Osteocyte (in vitro differentiated cells): ENCODE measurements at regions not wholly inside any gene's neighbourhood (a gene's known extent, or its start where the extent isn't known, plus 50 kb on each side); places are given as distances from the start of the nearest gene placed in this dataset.
"Not testable (repeated sequence)": the region's sequence is repeated elsewhere in the genome, so short reads cannot be mapped to it uniquely, and the experiment has no call there.

Experiments used
- DNase-seq: peaks from one replicate; pipeline ENCODE4 v3.0.0; 2021; ENCODE audit warnings: mixed read lengths; ENCODE audit not compliant: unreplicated experiment; ENCODE audit errors: extremely low spot score
- H3K27ac Mint-ChIP-seq: one replicate; pipeline ENCODE4 v1.8.0; 2021; ENCODE audit warnings: mild to moderate bottlenecking, mixed read lengths; ENCODE audit not compliant: unreplicated experiment
- H3K27me3 Mint-ChIP-seq: one replicate; pipeline ENCODE4 v1.8.0; 2021; ENCODE audit warnings: mixed read lengths; ENCODE audit not compliant: unreplicated experiment
- H3K36me3 Mint-ChIP-seq: one replicate; pipeline ENCODE4 v1.8.0; 2021; ENCODE audit warnings: mixed read lengths; ENCODE audit not compliant: unreplicated experiment
- H3K4me1 Mint-ChIP-seq: one replicate; pipeline ENCODE4 v1.8.0; 2021; ENCODE audit warnings: mixed read lengths; ENCODE audit not compliant: unreplicated experiment
- H3K4me3 Mint-ChIP-seq: one replicate; pipeline ENCODE4 v1.8.0; 2021; ENCODE audit warnings: mild to moderate bottlenecking, moderate library complexity, mixed read lengths; ENCODE audit not compliant: unreplicated experiment
- H3K9me3 Mint-ChIP-seq: one replicate; pipeline ENCODE4 v1.8.0; 2021; ENCODE audit warnings: mixed read lengths; ENCODE audit not compliant: unreplicated experiment
- TF ChIP-seq, protein P1 (sequence below): fragments of 200-600 bp; sonication (generic); IDR thresholded peaks from 2 replicates; pipeline ENCODE4 v1.5.0; 2021; ENCODE audit warnings: antibody characterized with exemption, mild to moderate bottlenecking, moderate library complexity

DNA sequence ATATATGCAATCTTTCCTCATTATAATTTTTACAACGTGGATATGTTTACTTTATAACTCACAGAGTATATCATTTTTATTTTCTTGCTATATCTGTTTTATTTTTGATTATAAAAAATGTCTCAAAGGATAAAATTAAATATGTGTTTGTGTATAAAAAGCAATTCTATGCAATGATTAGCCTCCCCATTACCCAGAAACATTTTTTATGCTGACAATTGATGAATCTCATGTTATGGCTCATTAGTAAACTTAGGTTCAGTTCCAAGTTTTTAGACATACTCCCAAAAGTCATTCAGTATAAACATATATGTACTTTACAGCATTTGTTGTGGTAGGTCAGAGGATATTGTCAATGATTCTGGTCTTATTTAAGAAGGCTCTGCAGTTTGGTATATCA is 540.1 kb upstream of the SPRY2 start:
- H3K27me3 Mint-ChIP-seq, result no peaks in the 10 kb centered on the region
- no peaks in the 10 kb centered on the region for H3K36me3 Mint-ChIP-seq
- TF ChIP-seq, protein P1, sequence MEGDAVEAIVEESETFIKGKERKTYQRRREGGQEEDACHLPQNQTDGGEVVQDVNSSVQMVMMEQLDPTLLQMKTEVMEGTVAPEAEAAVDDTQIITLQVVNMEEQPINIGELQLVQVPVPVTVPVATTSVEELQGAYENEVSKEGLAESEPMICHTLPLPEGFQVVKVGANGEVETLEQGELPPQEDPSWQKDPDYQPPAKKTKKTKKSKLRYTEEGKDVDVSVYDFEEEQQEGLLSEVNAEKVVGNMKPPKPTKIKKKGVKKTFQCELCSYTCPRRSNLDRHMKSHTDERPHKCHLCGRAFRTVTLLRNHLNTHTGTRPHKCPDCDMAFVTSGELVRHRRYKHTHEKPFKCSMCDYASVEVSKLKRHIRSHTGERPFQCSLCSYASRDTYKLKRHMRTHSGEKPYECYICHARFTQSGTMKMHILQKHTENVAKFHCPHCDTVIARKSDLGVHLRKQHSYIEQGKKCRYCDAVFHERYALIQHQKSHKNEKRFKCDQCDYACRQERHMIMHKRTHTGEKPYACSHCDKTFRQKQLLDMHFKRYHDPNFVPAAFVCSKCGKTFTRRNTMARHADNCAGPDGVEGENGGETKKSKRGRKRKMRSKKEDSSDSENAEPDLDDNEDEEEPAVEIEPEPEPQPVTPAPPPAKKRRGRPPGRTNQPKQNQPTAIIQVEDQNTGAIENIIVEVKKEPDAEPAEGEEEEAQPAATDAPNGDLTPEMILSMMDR, result no peak
- no peak for DNase-seq
- no peak overlapping the region for H3K27ac Mint-ChIP-seq
- H3K4me1 Mint-ChIP-seq, result peaks cover 21% of the 10 kb centered on the region
- no peak overlapping the region for H3K4me3 Mint-ChIP-seq
- H3K9me3 Mint-ChIP-seq, result peaks cover 3% of the 10 kb centered on the region

DNA sequence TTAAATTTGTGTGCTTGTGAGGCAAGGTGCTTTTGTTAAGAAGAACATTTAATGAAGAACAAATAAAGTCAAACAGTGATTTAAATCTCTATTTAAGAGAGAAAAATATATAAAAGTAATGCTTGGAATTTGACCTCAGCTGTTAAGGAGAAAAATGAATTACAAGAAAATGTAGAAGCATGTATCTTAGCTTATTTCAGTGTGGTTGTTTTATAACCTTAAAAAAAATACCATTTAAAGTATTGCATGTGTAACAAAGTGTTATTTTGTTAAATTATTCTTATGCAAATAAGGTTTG is 537.0 kb upstream of the SPRY2 start:
- H3K4me3 Mint-ChIP-seq, result no peak overlapping the region
- no peaks in the 10 kb centered on the region for H3K9me3 Mint-ChIP-seq
- TF ChIP-seq, protein P1, result no peak
- DNase-seq, result no peak
- H3K36me3 Mint-ChIP-seq, result no peaks in the 10 kb centered on the region
- no peak overlapping the region for H3K27ac Mint-ChIP-seq
- no peaks in the 10 kb centered on the region for H3K27me3 Mint-ChIP-seq
- peaks cover 30% of the 10 kb centered on the region for H3K4me1 Mint-ChIP-seq

DNA sequence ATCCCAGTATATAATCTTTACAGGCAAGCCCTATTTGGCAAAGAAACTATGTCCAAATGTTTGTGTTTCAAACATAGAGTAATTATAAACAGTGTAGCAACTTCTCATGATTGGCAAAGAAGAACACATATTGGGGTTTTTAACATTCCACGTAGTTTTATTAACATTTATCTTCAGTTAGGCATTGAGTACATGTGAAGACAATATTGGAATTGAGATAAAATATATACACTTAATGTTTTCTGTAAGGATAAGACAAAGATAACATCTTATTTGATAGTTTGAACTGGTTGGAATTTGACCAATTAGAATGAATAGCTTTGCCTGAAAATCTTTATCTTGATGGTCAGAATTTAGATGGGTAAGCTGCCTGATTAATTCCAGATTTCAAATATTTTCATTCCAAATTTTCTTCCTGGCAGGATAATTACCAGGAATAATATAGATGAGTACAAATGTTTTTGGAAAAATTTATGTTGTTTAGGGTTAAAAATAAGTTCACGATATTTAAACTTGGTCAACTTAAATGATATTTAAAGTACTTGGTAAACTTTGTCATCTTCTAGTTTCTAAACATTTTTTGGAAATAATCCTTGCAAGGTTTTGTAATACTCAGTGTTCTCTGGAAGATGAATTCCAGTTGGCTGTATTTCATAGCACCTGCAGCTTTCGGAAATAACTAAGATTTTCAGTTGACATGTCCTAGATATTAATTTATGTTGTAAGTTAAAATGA is 536.5 kb upstream of the SPRY2 start:
- no peak for DNase-seq
- Mint-ChIP-seq H3K4me3 (no peak overlapping the region), H3K36me3 (no peaks in the 10 kb centered on the region), H3K27me3 (no peaks in the 10 kb centered on the region), H3K27ac (no peak overlapping the region), H3K9me3 (no peaks in the 10 kb centered on the region), H3K4me1 (peaks cover 30% of the 10 kb centered on the region)
- TF ChIP-seq, protein P1, result no peak

DNA sequence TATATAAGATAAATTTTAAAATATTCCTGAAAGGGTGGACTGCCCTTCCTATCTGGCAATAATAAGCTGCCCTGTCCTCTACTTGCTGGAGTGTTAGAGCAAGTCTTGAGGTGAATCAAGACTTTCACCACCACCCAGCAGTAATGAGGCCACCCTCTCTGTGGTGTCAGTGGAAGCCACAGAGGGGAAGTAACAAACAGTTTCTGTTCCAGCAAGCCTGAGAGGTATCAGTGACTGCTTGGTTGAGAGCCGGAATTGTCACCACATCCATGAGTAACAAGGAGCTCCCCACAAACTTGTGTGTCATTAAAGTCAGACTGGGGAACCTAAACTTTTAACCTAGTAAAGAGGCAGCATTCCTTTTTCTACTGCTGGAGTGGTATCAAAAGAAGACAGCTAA is 532.7 kb upstream of the SPRY2 start:
- TF ChIP-seq, protein P1, result no peak
- no peak overlapping the region for H3K27ac Mint-ChIP-seq
- H3K36me3 Mint-ChIP-seq, result no peaks in the 10 kb centered on the region
- no peak overlapping the region for H3K4me3 Mint-ChIP-seq
- peaks cover 25% of the 10 kb centered on the region for H3K4me1 Mint-ChIP-seq
- DNase-seq, result no peak
- H3K9me3 Mint-ChIP-seq, result no peaks in the 10 kb centered on the region
- H3K27me3 Mint-ChIP-seq, result no peaks in the 10 kb centered on the region

DNA sequence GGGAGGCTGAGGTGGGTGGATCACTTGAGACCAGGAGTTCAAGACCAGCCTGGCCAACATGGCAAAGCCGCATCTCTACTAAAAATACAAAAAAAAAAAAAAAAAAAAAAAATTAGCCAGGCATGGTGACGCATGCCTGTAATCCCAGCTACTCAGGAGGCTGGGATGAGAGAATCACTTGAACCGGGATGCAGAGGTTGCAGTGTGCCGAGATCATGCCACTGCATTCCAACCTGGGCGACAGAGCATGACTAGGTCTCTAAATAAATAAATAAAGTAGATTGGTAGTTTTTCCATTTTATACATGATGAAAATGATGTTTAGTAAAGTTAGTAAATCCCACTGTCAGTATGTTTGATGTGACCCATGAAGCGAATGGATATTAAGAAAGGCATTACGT is 531.0 kb upstream of the SPRY2 start:
- not testable (repeated sequence) for H3K4me3 Mint-ChIP-seq, H3K4me1 Mint-ChIP-seq, H3K27ac Mint-ChIP-seq, H3K9me3 Mint-ChIP-seq, H3K36me3 Mint-ChIP-seq, H3K27me3 Mint-ChIP-seq, DNase-seq

DNA sequence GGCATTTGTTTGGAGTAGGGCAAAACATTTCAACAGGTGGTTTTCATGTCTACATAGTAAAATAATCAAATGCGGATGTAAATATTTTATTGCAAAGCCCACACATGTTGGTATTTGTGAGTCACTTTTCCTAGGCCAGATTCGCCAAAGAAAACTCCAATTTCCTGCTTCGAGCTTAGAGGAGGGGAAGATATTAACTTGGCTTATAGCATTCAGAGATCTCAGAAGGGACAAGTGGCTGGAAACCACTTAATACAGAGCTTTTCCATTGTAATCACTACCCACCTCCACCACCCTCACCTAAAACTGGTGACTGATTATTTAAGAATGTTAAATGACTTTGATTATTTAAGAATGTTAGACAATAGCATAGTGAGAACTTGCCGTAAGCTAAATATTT is 530.6 kb upstream of the SPRY2 start:
- no peaks in the 10 kb centered on the region for H3K36me3 Mint-ChIP-seq

More for the DNA sequence above, 530.6 kb upstream of the SPRY2 start:
- peaks cover 9% of the 10 kb centered on the region for H3K4me1 Mint-ChIP-seq
- H3K27ac Mint-ChIP-seq, result no peak overlapping the region
- no peaks in the 10 kb centered on the region for H3K9me3 Mint-ChIP-seq
- no peak overlapping the region for H3K4me3 Mint-ChIP-seq
- DNase-seq, result no peak
- TF ChIP-seq, protein P1, result no peak
- no peaks in the 10 kb centered on the region for H3K27me3 Mint-ChIP-seq
